ENCODE measurements at regions not wholly inside any gene's neighbourhood (a gene's known extent, or its start where the extent isn't known, plus 50 kb on each side); places are given as distances from the start of the nearest gene placed in this dataset.

DNA sequence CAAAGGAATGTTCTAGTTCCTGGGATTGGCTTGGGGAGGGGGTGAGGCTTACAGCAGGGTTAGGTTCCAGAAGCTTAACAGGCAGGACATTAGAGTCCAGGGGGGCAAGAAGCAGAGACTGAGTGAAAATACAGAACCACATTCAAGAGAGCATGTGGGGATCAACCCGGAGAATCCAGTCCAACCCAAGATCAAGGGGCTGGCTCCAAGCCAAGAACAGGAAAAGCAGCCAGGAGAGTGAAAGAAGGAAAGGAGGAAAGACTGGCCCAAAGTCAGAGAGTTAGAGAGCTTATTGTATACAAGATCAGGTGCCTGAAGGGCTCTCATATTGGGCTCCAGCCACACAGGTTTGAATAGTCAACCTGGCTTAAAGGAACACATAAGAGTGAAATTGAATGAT is 190.3 kb upstream of the CDKN3 start:
- DNase-seq (ENCODE audit: low read depth) = no peak
- TF ChIP-seq, protein P1, sequence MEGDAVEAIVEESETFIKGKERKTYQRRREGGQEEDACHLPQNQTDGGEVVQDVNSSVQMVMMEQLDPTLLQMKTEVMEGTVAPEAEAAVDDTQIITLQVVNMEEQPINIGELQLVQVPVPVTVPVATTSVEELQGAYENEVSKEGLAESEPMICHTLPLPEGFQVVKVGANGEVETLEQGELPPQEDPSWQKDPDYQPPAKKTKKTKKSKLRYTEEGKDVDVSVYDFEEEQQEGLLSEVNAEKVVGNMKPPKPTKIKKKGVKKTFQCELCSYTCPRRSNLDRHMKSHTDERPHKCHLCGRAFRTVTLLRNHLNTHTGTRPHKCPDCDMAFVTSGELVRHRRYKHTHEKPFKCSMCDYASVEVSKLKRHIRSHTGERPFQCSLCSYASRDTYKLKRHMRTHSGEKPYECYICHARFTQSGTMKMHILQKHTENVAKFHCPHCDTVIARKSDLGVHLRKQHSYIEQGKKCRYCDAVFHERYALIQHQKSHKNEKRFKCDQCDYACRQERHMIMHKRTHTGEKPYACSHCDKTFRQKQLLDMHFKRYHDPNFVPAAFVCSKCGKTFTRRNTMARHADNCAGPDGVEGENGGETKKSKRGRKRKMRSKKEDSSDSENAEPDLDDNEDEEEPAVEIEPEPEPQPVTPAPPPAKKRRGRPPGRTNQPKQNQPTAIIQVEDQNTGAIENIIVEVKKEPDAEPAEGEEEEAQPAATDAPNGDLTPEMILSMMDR (IDR thresholded peaks at IDR 0.05; ENCODE audit: low read depth, low read length, missing control alignments) = no peak

DNA sequence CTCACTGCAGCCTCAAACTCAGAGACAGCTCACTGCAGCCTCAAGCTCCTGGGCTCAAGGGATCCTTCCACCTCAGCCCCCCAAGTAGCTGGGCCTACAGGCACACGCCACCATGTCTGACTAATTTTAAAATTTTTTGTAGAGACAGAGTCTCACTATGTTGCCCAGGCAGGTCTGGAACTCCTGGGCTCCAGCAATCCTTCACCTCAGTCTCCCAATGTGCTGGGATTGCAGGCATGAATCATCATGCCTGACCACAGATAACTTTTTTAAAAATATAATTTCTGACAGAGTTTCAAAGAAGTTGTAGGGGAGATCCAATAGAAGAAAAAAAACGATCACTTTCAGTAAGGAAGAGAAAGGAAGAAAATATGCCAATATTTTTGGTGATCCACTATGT is 189.7 kb upstream of the CDKN3 start:
- DNase-seq (ENCODE audit: low read depth) = no peak
- TF ChIP-seq, protein P1 (IDR thresholded peaks at IDR 0.05; ENCODE audit: low read depth, low read length, missing control alignments) = no peak
- no peak overlapping the region for H3K4me3 ChIP-seq (ENCODE audit: low read depth, low read length)

More for the DNA sequence above, 190.3 kb upstream of the CDKN3 start:
- H3K4me3 ChIP-seq (ENCODE audit: low read depth, low read length) = no peak overlapping the region

DNA sequence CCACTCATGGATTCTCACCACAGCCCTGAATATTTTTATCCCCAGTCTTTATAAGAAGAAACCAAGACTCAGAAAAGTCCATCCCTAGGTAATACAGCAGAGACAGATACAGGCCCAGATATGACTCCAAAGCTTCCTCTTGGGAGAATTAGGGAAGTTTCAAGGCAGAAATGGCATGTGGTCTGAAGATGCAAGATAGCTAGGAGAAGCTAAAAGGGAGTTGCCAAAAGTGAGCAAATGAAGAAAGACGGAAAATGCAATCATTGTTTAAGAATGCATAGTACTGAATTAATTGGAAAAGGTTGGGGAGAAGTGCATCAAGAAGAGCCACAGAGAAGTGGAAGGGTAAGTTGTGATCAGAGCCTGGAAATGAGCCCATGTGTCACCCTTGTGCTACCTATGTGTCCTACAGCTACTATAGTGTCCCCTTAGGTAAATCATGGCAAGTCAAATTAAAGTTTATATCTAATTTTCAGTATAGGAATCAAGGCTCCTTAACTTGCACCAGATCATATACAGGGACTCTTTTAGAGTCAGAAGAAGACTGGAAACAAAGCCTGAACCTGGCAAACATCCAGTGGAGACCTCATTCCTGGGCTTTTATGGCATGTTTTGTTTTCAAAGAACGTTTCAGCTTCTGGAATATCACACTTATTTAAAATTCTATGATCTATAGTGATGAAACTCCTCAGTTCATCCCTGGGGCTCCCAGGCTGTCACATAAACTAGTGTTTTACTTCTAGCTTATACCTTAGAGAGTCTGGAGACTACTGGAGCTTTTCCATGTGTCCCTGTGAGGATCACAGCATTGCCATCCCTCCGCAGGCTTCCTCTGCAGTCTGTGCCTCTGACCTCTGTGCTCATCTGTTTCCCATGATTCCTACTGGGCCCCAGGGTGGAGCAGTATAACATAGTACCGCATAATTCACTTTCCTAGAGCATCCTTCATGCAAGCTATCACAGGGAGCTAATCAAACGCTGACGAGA is 189.0 kb upstream of the CDKN3 start:
- TF ChIP-seq, protein P1 (IDR thresholded peaks at IDR 0.05; ENCODE audit: low read depth, low read length, missing control alignments) = no peak
- no peak for DNase-seq (ENCODE audit: low read depth)
- no peak overlapping the region for H3K4me3 ChIP-seq (ENCODE audit: low read depth, low read length)

DNA sequence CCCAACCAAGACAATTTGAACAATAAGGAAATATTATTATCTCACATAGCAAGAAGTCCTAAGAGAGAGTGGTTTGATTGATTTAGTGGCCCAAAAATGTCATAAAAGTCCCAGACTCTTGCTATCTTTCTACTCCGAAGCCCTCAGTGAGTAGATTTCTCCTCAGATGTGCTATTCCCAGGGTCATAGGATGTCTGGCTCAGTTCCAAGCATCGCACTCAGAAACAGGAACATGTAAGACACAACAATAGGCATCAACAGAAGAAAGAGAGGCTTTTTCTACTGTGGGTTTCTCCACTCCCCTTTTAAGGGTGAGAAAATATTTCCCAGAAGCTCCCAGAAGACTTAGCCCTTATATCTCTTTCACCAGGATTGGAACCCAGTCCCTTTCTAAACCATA is 188.1 kb upstream of the CDKN3 start:
- DNase-seq (ENCODE audit: low read depth) = no peak
- TF ChIP-seq, protein P1 (IDR thresholded peaks at IDR 0.05; ENCODE audit: low read depth, low read length, missing control alignments) = no peak
- H3K4me3 ChIP-seq (ENCODE audit: low read depth, low read length) = no peak overlapping the region

DNA sequence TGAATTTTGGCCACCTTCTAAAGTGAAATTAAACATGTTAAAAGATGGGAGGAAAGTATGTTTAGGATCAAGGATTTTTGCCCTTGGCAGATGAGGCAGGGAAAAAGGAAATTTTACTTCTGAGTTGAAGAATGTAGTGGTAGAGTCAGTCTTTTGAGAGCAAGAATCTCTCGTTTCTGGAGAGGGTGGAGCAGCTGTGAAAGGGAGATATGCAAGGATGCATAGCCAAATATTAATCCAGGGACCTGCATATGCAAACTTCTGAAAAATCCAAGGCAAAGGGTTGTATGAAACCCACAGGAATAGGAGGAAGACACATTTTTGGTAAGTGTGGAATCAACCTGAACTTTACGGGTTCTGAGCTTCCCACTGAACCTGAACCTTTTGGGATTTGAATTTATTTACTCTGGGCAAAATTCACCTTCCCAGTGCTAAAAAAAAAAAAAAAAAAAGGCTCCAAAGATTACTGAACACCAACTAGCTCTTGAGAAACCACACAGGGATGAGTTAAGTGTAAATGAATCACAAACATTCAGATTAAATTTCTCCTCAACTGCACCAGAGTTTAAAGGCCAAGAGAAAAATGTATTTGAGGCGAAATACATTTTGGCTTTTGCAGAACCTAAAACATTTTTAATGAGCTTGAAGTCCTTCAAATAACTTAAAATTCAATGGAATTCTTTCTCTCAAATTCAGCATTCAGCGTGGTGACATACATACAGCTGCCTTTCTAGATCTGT is 187.1 kb upstream of the CDKN3 start:
- no peak for DNase-seq (ENCODE audit: low read depth)
- no peak overlapping the region for H3K4me3 ChIP-seq (ENCODE audit: low read depth, low read length)
- TF ChIP-seq, protein P1 (IDR thresholded peaks at IDR 0.05; ENCODE audit: low read depth, low read length, missing control alignments) = no peak

DNA sequence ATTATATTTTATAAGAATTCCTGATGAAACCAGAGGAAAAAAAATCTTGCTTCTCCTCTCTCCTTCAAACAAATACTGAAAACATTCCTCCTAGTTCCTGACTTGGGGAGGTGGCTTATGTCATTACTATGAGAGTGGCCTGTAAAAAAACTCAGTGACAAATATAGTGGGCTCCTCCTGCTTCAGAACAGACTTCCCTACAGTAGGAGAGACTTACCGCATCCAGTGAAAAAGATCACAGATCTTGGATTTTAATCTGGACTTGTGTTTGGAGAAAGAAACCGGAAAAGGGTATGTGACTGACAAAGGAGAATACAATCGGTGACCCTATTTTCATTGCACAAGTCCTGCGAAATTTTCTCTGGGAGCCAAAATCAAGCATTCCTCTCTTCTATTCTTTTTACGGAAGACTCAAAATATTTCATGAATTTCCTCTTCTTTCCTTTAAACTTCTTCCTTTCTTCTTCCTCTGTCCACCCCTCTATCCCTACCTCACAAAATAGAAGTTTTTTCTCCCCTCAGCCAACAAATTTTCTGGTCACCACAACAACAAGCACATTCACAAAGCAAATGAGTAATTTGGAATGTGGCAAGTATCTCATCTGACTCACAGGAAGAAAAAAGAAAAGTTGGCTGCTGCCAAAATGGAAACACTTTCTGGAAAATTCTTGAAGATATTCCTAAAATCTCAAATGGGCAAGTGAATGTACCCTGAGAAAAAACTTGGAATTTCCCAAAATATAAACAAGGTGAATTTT is 185.1 kb upstream of the CDKN3 start:
- DNase-seq (ENCODE audit: low read depth) = no peak
- H3K4me3 ChIP-seq (ENCODE audit: low read depth, low read length) = no peak overlapping the region
- TF ChIP-seq, protein P1 (IDR thresholded peaks at IDR 0.05; ENCODE audit: low read depth, low read length, missing control alignments) = no peak

Data from GM12864 (cell line).